Brain microvascular endothelial cell (primary cell): ENCODE measurements at regions not wholly inside any gene's neighbourhood (a gene's known extent, or its start where the extent isn't known, plus 50 kb on each side); places are given as distances from the start of the nearest gene placed in this dataset.

Experiments
- DNase-seq: peaks from one replicate; pipeline ENCODE4 v3.0.0-alpha.2; 2020
- H3K27ac ChIP-seq: fragments of 250-450 bp; sonication (Bioruptor Pico); 2 replicates; pipeline ENCODE4 v1.5.1; 2020; ENCODE audit warnings: mild to moderate bottlenecking, moderate library complexity
- H3K27me3 ChIP-seq: fragments of 250-450 bp; sonication (Bioruptor Pico); replicated peaks from 2 replicates; pipeline ENCODE4 v1.5.1; 2020; ENCODE audit warnings: mild to moderate bottlenecking
- H3K36me3 ChIP-seq: fragments of 250-450 bp; sonication (Bioruptor Pico); replicated peaks from 2 replicates; pipeline ENCODE4 v1.5.1; 2020; ENCODE audit warnings: mild to moderate bottlenecking
- H3K4me3 ChIP-seq: 2 replicates; pipeline ENCODE4 v1.5.1; 2011; ENCODE audit warnings: low read depth, mild to moderate bottlenecking, control low read depth, low read length, moderate library complexity
- CTCF ChIP-seq: IDR thresholded peaks from 2 replicates; pipeline ENCODE4 v1.5.1; 2011; ENCODE audit warnings: low read depth, mild to moderate bottlenecking, moderate library complexity, low read length, control low read depth, inconsistent platforms; ENCODE audit errors: missing control alignments
- in situ Hi-C: cut with HindIII; loops from 2 replicates; pipeline ENCODE4 v1.10.0; 2017; ENCODE audit warnings: low sequenced_read_pairs, low pct_ligation_motif_present

DNA sequence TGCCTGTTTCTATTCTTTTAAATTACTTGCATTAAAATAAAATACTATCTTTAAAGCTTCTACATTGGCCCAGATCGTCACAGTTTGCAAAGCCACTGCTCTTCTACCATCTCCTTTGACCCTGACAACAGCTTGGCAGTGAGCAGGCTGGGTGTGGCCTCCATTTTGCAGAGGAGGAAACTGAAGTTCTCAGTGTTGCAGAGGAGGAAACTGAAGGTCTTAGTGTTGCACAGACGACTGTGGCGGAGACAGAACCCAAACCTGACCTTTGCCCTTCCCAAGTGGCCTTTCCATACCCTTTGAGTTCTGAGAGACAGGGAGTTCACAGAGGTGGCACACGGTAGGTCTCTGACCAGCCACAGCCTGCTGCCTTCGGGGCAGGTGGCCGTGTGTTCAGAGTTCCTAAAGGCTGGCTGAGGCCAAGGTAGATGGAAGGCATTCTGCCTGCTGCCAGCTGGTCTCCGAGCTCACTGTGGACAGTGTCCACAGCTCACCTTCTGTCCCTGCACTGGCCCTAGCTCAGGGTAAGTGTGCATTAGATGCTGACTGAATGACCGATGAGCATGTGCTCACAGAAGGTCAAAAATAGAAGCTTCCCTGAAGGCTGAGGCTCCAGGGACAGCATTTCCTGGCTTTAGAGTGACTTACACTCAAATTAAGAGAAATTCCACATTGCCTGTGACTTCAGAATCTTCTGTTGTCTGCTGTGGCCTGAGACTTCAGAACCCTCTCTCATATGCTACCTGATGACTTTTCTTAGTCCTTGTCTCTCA lies 113.5 kb upstream of the SLC24A3 start:
- in situ Hi-C loops, result no loop called here

GRCh38 chr20:19099596-19100545 lies 112.6 kb upstream of the SLC24A3 start:
- no peak for DNase-seq
- TF ChIP-seq CTCF, result no peak
- no peak overlapping the region for H3K4me3 ChIP-seq
- no peak overlapping the region for H3K27ac ChIP-seq
- in situ Hi-C loops, result no loop called here
- H3K27me3 ChIP-seq, result no peaks in the 10 kb centered on the region
- H3K36me3 ChIP-seq, result no peaks in the 10 kb centered on the region

More for the DNA sequence above, 113.5 kb upstream of the SLC24A3 start:
- Histone ChIP-seq H3K27ac (no peak overlapping the region), H3K27me3 (no peaks in the 10 kb centered on the region), H3K36me3 (no peaks in the 10 kb centered on the region), H3K4me3 (no peak overlapping the region)
- TF ChIP-seq CTCF, result no peak
- DNase-seq, result no peak

- Histone ChIP-seq H3K4me3 (no peak overlapping the region), H3K36me3 (no peaks in the 10 kb centered on the region), H3K27me3 (no peaks in the 10 kb centered on the region), H3K27ac (no peak overlapping the region)
- no peak for DNase-seq
- TF ChIP-seq CTCF, result no peak
- in situ Hi-C loops, result no loop called here
These were observed 111.5 kb upstream of the SLC24A3 start for GRCh38 chr20:19100975-19101374.

GRCh38 chr20:19104186-19104585 lies 108.3 kb upstream of the SLC24A3 start:
- in situ Hi-C loops, result no loop called here
- no peak for DNase-seq
- Histone ChIP-seq H3K27ac (no peak overlapping the region), H3K36me3 (no peaks in the 10 kb centered on the region), H3K27me3 (no peaks in the 10 kb centered on the region), H3K4me3 (no peak overlapping the region)
- TF ChIP-seq CTCF, result no peak

DNA sequence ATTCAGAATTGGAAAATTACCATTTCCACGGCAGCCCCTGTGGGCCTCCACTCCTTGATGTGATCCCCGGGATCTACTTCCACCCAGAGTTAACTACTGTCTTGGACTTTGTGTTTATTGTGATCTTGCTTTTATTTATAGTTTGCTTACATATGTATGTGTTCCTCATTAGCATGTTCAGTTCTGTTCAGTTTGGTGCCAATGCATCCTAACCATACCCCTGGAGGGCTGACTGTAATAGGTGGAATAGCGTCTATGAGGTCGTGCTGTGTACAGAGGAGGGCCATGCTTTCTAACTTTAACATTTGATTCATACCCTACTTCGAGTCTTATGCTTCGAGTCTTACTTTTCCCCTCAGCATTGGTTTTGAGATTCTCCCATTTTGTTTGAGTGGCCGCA lies 104.3 kb upstream of the SLC24A3 start:
- DNase-seq, result no peak
- H3K36me3 ChIP-seq, result no peaks in the 10 kb centered on the region
- no peak overlapping the region for H3K4me3 ChIP-seq
- TF ChIP-seq CTCF, result no peak
- H3K27ac ChIP-seq, result no peak overlapping the region
- H3K27me3 ChIP-seq, result no peaks in the 10 kb centered on the region
- in situ Hi-C loops, result no loop called here
